HEK293 (cell line): ENCODE measurements at regions not wholly inside any gene's neighbourhood (a gene's known extent, or its start where the extent isn't known, plus 50 kb on each side); places are given as distances from the start of the nearest gene placed in this dataset.

ENCODE experiments used
- CTCF ChIA-PET: fragments of 350-600 bp; formaldehyde crosslinking; extraction: SDS; loops from one replicate; lab custom pipeline; 2021; ENCODE audit warnings: antibody characterized with exemption; lab: Yijun Ruan, JAX
- POLR2A ChIA-PET: fragments of 300-600 bp; formaldehyde crosslinking; extraction: SDS; loops from one replicate; lab custom pipeline; 2020; ENCODE audit warnings: antibody characterized with exemption, inconsistent platforms; lab: Yijun Ruan, JAX
- H3K27ac ChIP-seq: fragments of 200-500 bp; sonication (Bioruptor generic); 2 replicates; pipeline ENCODE4 v1.5.1; 2014; ENCODE audit warnings: low read depth, low read length, control low read depth, inconsistent platforms; ENCODE audit errors: extremely low read depth
- H3K36me3 ChIP-seq, 2 experiments: fragments of 200-500 bp in 1 of 2; sonication (Bioruptor generic) in 1 of 2; 1 replicate in 1 of 2; 2 replicates in 1 of 2; pipeline ENCODE4 v1.5.1; 2014 to 2017; ENCODE audit warnings: inconsistent platforms in 2 of 2, low read length in 2 of 2; ENCODE audit not compliant: control insufficient read depth in 2 of 2, insufficient read depth in 1 of 2
- H3K4me1 ChIP-seq: fragments of 200-500 bp; sonication (Bioruptor generic); 2 replicates; pipeline ENCODE4 v1.5.1; 2014; ENCODE audit warnings: mild to moderate bottlenecking, low read length, inconsistent platforms; ENCODE audit not compliant: control insufficient read depth, insufficient read depth
- H3K4me3 ChIP-seq: 2 replicates; pipeline ENCODE4 v1.5.1; 2011; ENCODE audit warnings: low read depth, mild to moderate bottlenecking, control low read depth, low read length, moderate library complexity
- H3K9me3 ChIP-seq: fragments of 200-500 bp; sonication (Bioruptor generic); 2 replicates; pipeline ENCODE4 v1.5.1; 2014; ENCODE audit warnings: low read depth, low read length, inconsistent platforms; ENCODE audit not compliant: control insufficient read depth, insufficient read depth
- GLI2 ChIP-seq: fragments of 450-650 bp; formaldehyde crosslinking; IDR thresholded peaks from 2 replicates; pipeline ENCODE4; 2017; ENCODE audit warnings: missing biosample characterization, missing genetic modification characterization, low read depth, borderline replicate concordance
- GLI4 ChIP-seq: fragments of 450-650 bp; formaldehyde crosslinking; IDR thresholded peaks from 2 replicates; pipeline ENCODE4 v1.5.1; 2016; ENCODE audit warnings: missing biosample characterization, missing genetic modification characterization
- MZF1 ChIP-seq: fragments of 450-650 bp; formaldehyde crosslinking; IDR thresholded peaks from 2 replicates; pipeline ENCODE4 v1.5.1; 2017; ENCODE audit warnings: missing biosample characterization, missing genetic modification characterization, borderline replicate concordance
- PRDM1 ChIP-seq: fragments of 450-650 bp; formaldehyde crosslinking; IDR thresholded peaks from 2 replicates; pipeline ENCODE4; 2016; ENCODE audit warnings: missing biosample characterization, missing genetic modification characterization
- ZBTB17 ChIP-seq: fragments of 450-650 bp; formaldehyde crosslinking; IDR thresholded peaks from 2 replicates; pipeline ENCODE4 v1.5.1; 2016; ENCODE audit warnings: missing biosample characterization, missing genetic modification characterization
- ZNF133 ChIP-seq: fragments of 450-650 bp; formaldehyde crosslinking; IDR thresholded peaks from 2 replicates; pipeline ENCODE4 v1.5.1; 2016; ENCODE audit warnings: missing biosample characterization, missing genetic modification characterization
- ZNF19 ChIP-seq: fragments of 450-650 bp; formaldehyde crosslinking; IDR thresholded peaks from 2 replicates; pipeline ENCODE4; 2016; ENCODE audit warnings: missing biosample characterization, missing genetic modification characterization, low read depth
- ZNF23 ChIP-seq: fragments of 450-650 bp; formaldehyde crosslinking; IDR thresholded peaks from 2 replicates; pipeline ENCODE4 v1.5.1; 2016; ENCODE audit warnings: missing biosample characterization, missing genetic modification characterization, borderline replicate concordance
- ZNF324 ChIP-seq: fragments of 450-650 bp; formaldehyde crosslinking; IDR thresholded peaks from 2 replicates; pipeline ENCODE4 v1.5.1; 2016; ENCODE audit warnings: missing biosample characterization, missing genetic modification characterization
- ZNF585B ChIP-seq: fragments of 450-650 bp; formaldehyde crosslinking; IDR thresholded peaks from 2 replicates; pipeline ENCODE4 v1.5.1; 2016; ENCODE audit warnings: missing biosample characterization, missing genetic modification characterization
- ZNF596 ChIP-seq: fragments of 450-650 bp; IDR thresholded peaks from 2 replicates; pipeline ENCODE4 v1.5.0; 2018; ENCODE audit warnings: missing biosample characterization, mild to moderate bottlenecking, missing genetic modification characterization, moderate library complexity
- ZNF629 ChIP-seq: fragments of 450-650 bp; formaldehyde crosslinking; IDR thresholded peaks from 2 replicates; pipeline ENCODE4 v1.5.1; 2017; ENCODE audit warnings: missing biosample characterization, missing genetic modification characterization
- ZNF654 ChIP-seq: fragments of 450-650 bp; formaldehyde crosslinking; IDR thresholded peaks from 2 replicates; pipeline ENCODE4 v1.5.1; 2016; ENCODE audit warnings: low read depth, missing biosample characterization, missing genetic modification characterization
- ZNF658 ChIP-seq: fragments of 450-650 bp; formaldehyde crosslinking; IDR thresholded peaks from 2 replicates; pipeline ENCODE4; 2016; ENCODE audit warnings: missing biosample characterization, missing genetic modification characterization
- ZNF792 ChIP-seq: fragments of 450-650 bp; formaldehyde crosslinking; IDR thresholded peaks from 2 replicates; pipeline ENCODE4 v1.5.1; 2016; ENCODE audit warnings: missing biosample characterization, missing genetic modification characterization
- TF ChIP-seq, protein P1 (sequence below): IDR thresholded peaks from 2 replicates; pipeline ENCODE4 v1.6.1; 2011; ENCODE audit warnings: mild to moderate bottlenecking, low read depth, low read length, borderline replicate concordance
- TF ChIP-seq, protein P2 (sequence below): fragments of 450-650 bp; formaldehyde crosslinking; IDR thresholded peaks from 2 replicates; pipeline ENCODE4 v1.5.1; 2016; ENCODE audit warnings: missing biosample characterization, missing genetic modification characterization
- TF ChIP-seq, protein P3 (sequence below): fragments of 450-650 bp; formaldehyde crosslinking; IDR thresholded peaks from 2 replicates; pipeline ENCODE4 v1.5.1; 2016; ENCODE audit warnings: missing biosample characterization, missing genetic modification characterization
- TF ChIP-seq, protein P4 (sequence below): fragments of 450-650 bp; formaldehyde crosslinking; IDR thresholded peaks from 2 replicates; pipeline ENCODE4 v1.5.1; 2016; ENCODE audit warnings: missing biosample characterization, missing genetic modification characterization, borderline replicate concordance

DNA sequence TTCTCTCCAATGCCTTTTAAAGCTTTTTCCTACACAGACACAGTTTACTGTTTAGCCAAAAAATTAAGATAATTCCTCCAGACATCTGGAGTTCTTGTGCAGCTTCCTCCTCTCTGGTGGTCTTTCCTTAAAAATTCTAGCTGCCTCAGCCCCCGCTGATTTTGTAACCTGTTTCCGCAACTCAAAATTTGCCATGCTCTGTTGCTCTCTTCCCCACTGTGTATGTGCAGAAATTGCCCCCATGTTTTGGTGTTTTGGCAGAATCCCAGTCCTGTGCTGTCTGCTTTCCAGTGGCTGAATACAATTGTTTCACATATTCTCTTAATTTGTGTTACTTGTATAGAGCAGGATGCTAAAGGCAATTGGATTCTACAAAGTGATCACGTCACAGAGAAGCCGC lies 151.7 kb upstream of the PRSS1 start:
- H3K4me1 ChIP-seq: no peaks in the 10 kb centered on the region
- TF ChIP-seq ZNF658 (tag by site-specific recombination) (no peak), ZNF596 (no peak), MZF1 (tag by site-specific recombination) (no peak), GLI2 (tag by site-specific recombination) (no peak), ZNF133 (tag by site-specific recombination) (no peak), ZNF19 (tag by site-specific recombination) (no peak), PRDM1 (tag by site-specific recombination) (no peak), ZNF792 (tag by site-specific recombination) (no peak), ZNF585B (tag by site-specific recombination) (no peak), GLI4 (no peak), ZNF324 (no peak), ZNF654 (tag by site-specific recombination) (no peak), ZNF23 (tag by site-specific recombination) (no peak), ZNF629 (no peak), ZBTB17 (tag by site-specific recombination) (no peak)
- TF ChIP-seq, protein P1, sequence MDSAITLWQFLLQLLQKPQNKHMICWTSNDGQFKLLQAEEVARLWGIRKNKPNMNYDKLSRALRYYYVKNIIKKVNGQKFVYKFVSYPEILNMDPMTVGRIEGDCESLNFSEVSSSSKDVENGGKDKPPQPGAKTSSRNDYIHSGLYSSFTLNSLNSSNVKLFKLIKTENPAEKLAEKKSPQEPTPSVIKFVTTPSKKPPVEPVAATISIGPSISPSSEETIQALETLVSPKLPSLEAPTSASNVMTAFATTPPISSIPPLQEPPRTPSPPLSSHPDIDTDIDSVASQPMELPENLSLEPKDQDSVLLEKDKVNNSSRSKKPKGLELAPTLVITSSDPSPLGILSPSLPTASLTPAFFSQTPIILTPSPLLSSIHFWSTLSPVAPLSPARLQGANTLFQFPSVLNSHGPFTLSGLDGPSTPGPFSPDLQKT: no peak
- TF ChIP-seq, protein P2, sequence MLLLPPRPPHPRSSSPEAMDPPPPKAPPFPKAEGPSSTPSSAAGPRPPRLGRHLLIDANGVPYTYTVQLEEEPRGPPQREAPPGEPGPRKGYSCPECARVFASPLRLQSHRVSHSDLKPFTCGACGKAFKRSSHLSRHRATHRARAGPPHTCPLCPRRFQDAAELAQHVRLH: no peak
- TF ChIP-seq, protein P3, sequence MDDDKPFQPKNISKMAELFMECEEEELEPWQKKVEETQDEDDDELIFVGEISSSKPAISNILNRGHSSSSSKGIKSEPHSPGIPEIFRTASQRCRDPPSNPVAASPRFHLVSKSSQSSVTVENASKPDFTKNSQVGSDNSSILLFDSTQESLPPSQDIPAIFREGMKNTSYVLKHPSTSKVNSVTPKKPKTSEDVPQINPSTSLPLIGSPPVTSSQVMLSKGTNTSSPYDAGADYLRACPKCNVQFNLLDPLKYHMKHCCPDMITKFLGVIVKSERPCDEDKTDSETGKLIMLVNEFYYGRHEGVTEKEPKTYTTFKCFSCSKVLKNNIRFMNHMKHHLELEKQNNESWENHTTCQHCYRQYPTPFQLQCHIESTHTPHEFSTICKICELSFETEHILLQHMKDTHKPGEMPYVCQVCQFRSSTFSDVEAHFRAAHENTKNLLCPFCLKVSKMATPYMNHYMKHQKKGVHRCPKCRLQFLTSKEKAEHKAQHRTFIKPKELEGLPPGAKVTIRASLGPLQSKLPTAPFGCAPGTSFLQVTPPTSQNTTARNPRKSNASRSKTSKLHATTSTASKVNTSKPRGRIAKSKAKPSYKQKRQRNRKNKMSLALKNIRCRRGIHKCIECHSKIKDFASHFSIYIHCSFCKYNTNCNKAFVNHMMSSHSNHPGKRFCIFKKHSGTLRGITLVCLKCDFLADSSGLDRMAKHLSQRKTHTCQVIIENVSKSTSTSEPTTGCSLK (tag by site-specific recombination): no peak
- TF ChIP-seq, protein P4, sequence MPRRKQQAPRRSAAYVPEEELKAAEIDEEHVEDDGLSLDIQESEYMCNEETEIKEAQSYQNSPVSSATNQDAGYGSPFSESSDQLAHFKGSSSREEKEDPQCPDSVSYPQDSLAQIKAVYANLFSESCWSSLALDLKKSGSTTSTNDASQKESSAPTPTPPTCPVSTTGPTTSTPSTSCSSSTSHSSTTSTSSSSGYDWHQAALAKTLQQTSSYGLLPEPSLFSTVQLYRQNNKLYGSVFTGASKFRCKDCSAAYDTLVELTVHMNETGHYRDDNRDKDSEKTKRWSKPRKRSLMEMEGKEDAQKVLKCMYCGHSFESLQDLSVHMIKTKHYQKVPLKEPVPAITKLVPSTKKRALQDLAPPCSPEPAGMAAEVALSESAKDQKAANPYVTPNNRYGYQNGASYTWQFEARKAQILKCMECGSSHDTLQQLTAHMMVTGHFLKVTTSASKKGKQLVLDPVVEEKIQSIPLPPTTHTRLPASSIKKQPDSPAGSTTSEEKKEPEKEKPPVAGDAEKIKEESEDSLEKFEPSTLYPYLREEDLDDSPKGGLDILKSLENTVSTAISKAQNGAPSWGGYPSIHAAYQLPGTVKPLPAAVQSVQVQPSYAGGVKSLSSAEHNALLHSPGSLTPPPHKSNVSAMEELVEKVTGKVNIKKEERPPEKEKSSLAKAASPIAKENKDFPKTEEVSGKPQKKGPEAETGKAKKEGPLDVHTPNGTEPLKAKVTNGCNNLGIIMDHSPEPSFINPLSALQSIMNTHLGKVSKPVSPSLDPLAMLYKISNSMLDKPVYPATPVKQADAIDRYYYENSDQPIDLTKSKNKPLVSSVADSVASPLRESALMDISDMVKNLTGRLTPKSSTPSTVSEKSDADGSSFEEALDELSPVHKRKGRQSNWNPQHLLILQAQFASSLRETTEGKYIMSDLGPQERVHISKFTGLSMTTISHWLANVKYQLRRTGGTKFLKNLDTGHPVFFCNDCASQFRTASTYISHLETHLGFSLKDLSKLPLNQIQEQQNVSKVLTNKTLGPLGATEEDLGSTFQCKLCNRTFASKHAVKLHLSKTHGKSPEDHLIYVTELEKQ (tag by site-specific recombination): no peak
- POLR2A ChIA-PET: no interaction called here
- H3K9me3 ChIP-seq: no peaks in the 10 kb centered on the region
- no peak overlapping the region for H3K27ac ChIP-seq
- H3K36me3 ChIP-seq: no peaks in the 10 kb centered on the region
- no peak overlapping the region for H3K4me3 ChIP-seq
- CTCF ChIA-PET: interaction anchor here (0.6 to 3.3 kb wide), 5 partner anchors 10 to 180 kb away, joined by 3 to 27 read pairs (median 6); no protein-coding TSS in a partner anchor
